ENCODE measurements at regions not wholly inside any gene's neighbourhood (a gene's known extent, or its start where the extent isn't known, plus 50 kb on each side); places are given as distances from the start of the nearest gene placed in this dataset.

- Histone ChIP-seq H3K36me3 (ENCODE audit: control insufficient read depth in 2 of 2, insufficient read depth in 2 of 2, low read length in 1 of 2) (no peaks in the 10 kb centered on the region), H3K27ac (ENCODE audit: control insufficient read depth, insufficient read depth) (no peak overlapping the region), H3K9me3 (replicated peaks; ENCODE audit: control insufficient read depth, insufficient read depth, low read length) (no peaks in the 10 kb centered on the region), H3K4me2 (ENCODE audit: control insufficient read depth, insufficient read depth) (no peak overlapping the region), H4K20me1 (ENCODE audit: control insufficient read depth, insufficient read depth) (no peaks in the 10 kb centered on the region), H3K4me1 (ENCODE audit: control insufficient read depth, insufficient read depth, low read length) (no peaks in the 10 kb centered on the region), H3K27me3 (replicated peaks in 1 of 2; ENCODE audit: control insufficient read depth in 2 of 2, insufficient read depth in 2 of 2, low read length in 1 of 2) (no peaks in the 10 kb centered on the region), H3K4me3 (no peak overlapping the region), H3K9ac (ENCODE audit: control insufficient read depth, insufficient read depth, low read length) (no peak overlapping the region), H3K79me2 (ENCODE audit: control insufficient read depth, insufficient read depth, low read length) (no peaks in the 10 kb centered on the region), H2AFZ (ENCODE audit: control insufficient read depth, low read depth, low read length) (no peak overlapping the region)
- no TSS peak for BruUV-seq (replicated peaks)
- POLR2A ChIA-PET, result no interaction called here
- RAD21 ChIA-PET (ENCODE audit: unreplicated experiment), result no interaction called here
- TF ChIP-seq USF2 (IDR thresholded peaks at IDR 0.05; ENCODE audit: borderline replicate concordance, low read depth, low read length), result no peak
- no peak for TF ChIP-seq RAD21 (IDR thresholded peaks at IDR 0.05; ENCODE audit: insufficient read depth, low read depth, low read length)
- no peak for TF ChIP-seq EP300 (IDR thresholded peaks at IDR 0.05; ENCODE audit: borderline replicate concordance in 1 of 2, control insufficient read depth in 1 of 2, low read depth in 2 of 2, low read length in 2 of 2)
- TF ChIP-seq MEF2A (IDR thresholded peaks at IDR 0.05; ENCODE audit: insufficient read depth, low read depth, low read length), result no peak
- TF ChIP-seq, protein P1, sequence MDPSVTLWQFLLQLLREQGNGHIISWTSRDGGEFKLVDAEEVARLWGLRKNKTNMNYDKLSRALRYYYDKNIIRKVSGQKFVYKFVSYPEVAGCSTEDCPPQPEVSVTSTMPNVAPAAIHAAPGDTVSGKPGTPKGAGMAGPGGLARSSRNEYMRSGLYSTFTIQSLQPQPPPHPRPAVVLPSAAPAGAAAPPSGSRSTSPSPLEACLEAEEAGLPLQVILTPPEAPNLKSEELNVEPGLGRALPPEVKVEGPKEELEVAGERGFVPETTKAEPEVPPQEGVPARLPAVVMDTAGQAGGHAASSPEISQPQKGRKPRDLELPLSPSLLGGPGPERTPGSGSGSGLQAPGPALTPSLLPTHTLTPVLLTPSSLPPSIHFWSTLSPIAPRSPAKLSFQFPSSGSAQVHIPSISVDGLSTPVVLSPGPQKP (IDR thresholded peaks at IDR 0.05; ENCODE audit: low read depth, low read length), result no peak
- no peak for TF ChIP-seq E4F1 (IDR thresholded peaks at IDR 0.05; ENCODE audit: borderline replicate concordance, partially characterized antibody)
- TF ChIP-seq, protein P2, sequence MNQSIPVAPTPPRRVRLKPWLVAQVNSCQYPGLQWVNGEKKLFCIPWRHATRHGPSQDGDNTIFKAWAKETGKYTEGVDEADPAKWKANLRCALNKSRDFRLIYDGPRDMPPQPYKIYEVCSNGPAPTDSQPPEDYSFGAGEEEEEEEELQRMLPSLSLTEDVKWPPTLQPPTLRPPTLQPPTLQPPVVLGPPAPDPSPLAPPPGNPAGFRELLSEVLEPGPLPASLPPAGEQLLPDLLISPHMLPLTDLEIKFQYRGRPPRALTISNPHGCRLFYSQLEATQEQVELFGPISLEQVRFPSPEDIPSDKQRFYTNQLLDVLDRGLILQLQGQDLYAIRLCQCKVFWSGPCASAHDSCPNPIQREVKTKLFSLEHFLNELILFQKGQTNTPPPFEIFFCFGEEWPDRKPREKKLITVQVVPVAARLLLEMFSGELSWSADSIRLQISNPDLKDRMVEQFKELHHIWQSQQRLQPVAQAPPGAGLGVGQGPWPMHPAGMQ (IDR thresholded peaks at IDR 0.05; ENCODE audit: borderline replicate concordance), result no peak
- TF ChIP-seq ZNF274 (IDR thresholded peaks at IDR 0.05; ENCODE audit: insufficient read depth, insufficient read length), result no peak
- TF ChIP-seq, protein P3, sequence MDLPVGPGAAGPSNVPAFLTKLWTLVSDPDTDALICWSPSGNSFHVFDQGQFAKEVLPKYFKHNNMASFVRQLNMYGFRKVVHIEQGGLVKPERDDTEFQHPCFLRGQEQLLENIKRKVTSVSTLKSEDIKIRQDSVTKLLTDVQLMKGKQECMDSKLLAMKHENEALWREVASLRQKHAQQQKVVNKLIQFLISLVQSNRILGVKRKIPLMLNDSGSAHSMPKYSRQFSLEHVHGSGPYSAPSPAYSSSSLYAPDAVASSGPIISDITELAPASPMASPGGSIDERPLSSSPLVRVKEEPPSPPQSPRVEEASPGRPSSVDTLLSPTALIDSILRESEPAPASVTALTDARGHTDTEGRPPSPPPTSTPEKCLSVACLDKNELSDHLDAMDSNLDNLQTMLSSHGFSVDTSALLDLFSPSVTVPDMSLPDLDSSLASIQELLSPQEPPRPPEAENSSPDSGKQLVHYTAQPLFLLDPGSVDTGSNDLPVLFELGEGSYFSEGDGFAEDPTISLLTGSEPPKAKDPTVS (IDR thresholded peaks at IDR 0.05; ENCODE audit: low read depth, low read length), result no peak
- TF ChIP-seq RAD51 (IDR thresholded peaks at IDR 0.05), result no peak
- FAIRE-seq (no peak), ATAC-seq (no peak), DNase-seq (ENCODE audit: low read depth, low spot score) (no peak)
- in situ Hi-C loops (cut with MboI) (no loop called here), intact Hi-C loops (cut with micrococcal nuclease; ENCODE audit: unreplicated experiment) (no loop called here)
- SMC1A ChIA-PET (ENCODE audit: uncharacterized antibody, unreplicated experiment), result interaction anchor here (6.8 kb wide), 1 partner anchor 240 kb away, joined by 38 read pairs; no protein-coding TSS in a partner anchor
- CTCF ChIA-PET, result interaction anchor here (0.7 kb wide), 1 partner anchor 611 kb away, joined by 3 read pairs; no protein-coding TSS in a partner anchor
These were observed 1274.0 kb downstream of the AMY1C start for GRCh38 chr1:105023719-105024118.

All from GM12878 (cell line).